ENCODE measurements at regions not wholly inside any gene's neighbourhood (a gene's known extent, or its start where the extent isn't known, plus 50 kb on each side); places are given as distances from the start of the nearest gene placed in this dataset.

- DNase-seq (no peak), ATAC-seq (no peak)
- Histone ChIP-seq H3K4me3 (no peak overlapping the region), H3K9me3 (no peaks in the 10 kb centered on the region), H3K36me3 (no peaks in the 10 kb centered on the region), H3K27ac (no peak overlapping the region), H3K27me3 (no peaks in the 10 kb centered on the region), H3K4me1 (no peaks in the 10 kb centered on the region)
- TF ChIP-seq CTCF (IDR thresholded peaks at IDR 0.05), result no peak
- intact Hi-C loops (cut with DNase I), result no loop called here
Measured at GRCh38 chr4:177964693-177965168, 522.5 kb upstream of the AGA start.

GRCh38 chr4:177967328-177967727 is 525.1 kb upstream of the AGA start:
- Histone ChIP-seq H3K9me3 (no peaks in the 10 kb centered on the region), H3K27me3 (no peaks in the 10 kb centered on the region), H3K27ac (no peak overlapping the region), H3K4me1 (no peaks in the 10 kb centered on the region), H3K36me3 (no peaks in the 10 kb centered on the region), H3K4me3 (no peak overlapping the region)
- no peak for ATAC-seq
- TF ChIP-seq CTCF (IDR thresholded peaks at IDR 0.05), result no peak
- DNase-seq, result no peak
- intact Hi-C loops (cut with DNase I), result no loop called here

GRCh38 chr4:177968817-177969442 is 526.7 kb upstream of the AGA start:
- intact Hi-C loops (cut with DNase I), result no loop called here
- no peak for ATAC-seq
- H3K36me3 ChIP-seq, result no peaks in the 10 kb centered on the region

GRCh38 chr4:177974461-177974860 is 532.2 kb upstream of the AGA start:
- ATAC-seq, result no peak
- H3K27me3 ChIP-seq, result no peaks in the 10 kb centered on the region
- no peaks in the 10 kb centered on the region for H3K4me1 ChIP-seq
- H3K9me3 ChIP-seq, result no peaks in the 10 kb centered on the region
- no peak overlapping the region for H3K27ac ChIP-seq
- intact Hi-C loops (cut with DNase I), result no loop called here
- no peak overlapping the region for H3K4me3 ChIP-seq
- no peaks in the 10 kb centered on the region for H3K36me3 ChIP-seq
- TF ChIP-seq CTCF (IDR thresholded peaks at IDR 0.05), result no peak
- no peak for DNase-seq

More at GRCh38 chr4:177968817-177969442, 526.7 kb upstream of the AGA start:
- H3K27ac ChIP-seq, result no peak overlapping the region
- H3K4me1 ChIP-seq, result no peaks in the 10 kb centered on the region
- H3K4me3 ChIP-seq, result no peak overlapping the region
- no peaks in the 10 kb centered on the region for H3K9me3 ChIP-seq
- DNase-seq, result no peak
- TF ChIP-seq CTCF (IDR thresholded peaks at IDR 0.05), result no peak
- H3K27me3 ChIP-seq, result no peaks in the 10 kb centered on the region

GRCh38 chr4:177975315-177975987 is 533.2 kb upstream of the AGA start:
- Histone ChIP-seq H3K27me3 (no peaks in the 10 kb centered on the region), H3K9me3 (no peaks in the 10 kb centered on the region), H3K36me3 (no peaks in the 10 kb centered on the region), H3K4me1 (no peaks in the 10 kb centered on the region), H3K27ac (no peak overlapping the region), H3K4me3 (no peak overlapping the region)
- DNase-seq (no peak), ATAC-seq (no peak)
- intact Hi-C loops (cut with DNase I), result no loop called here
- TF ChIP-seq CTCF (IDR thresholded peaks at IDR 0.05), result no peak
